Stimulated activated CD4-positive, alpha-beta T cell treated with anti-CD3 and anti-CD28 coated beads, Interleukin-1b, Interleukin-23, amount 100 ng/mL, for 48 hours (primary cell): ENCODE measurements at regions not wholly inside any gene's neighbourhood (a gene's known extent, or its start where the extent isn't known, plus 50 kb on each side); places are given as distances from the start of the nearest gene placed in this dataset.
A peak's percentile ranks its signal among the peaks of the same experiment; 100 is the strongest.
"Not testable (repeated sequence)": the region's sequence is repeated elsewhere in the genome, so short reads cannot be mapped to it uniquely, and the experiment has no call there.

Experiments used
- DNase-seq: peaks from one replicate; pipeline ENCODE4 v3.0.0-alpha.2; 2020

DNA sequence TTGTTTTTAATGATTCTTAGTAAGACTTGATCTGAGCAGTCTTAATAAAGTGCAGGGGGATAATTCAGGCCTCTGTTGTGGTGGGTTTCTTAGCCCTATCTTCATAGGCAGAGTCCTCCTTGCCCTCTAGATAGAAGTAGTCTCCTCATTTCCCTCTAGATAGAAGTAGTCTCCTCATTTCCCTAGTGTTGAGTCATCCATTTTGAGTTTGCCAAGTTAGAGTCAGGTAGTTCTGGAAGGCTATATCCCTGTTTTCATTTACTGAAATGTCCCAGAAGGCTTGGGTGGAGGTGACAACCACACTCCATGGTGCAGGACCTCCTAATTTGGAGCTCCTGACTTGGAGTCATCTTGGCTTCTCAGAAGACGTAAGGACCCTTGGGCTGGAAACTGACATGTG lies 384.6 kb downstream of the MLLT3 start:
- no peak for DNase-seq

- DNase-seq = no peak
Measured at GRCh38 chr9:20236676-20237075, 385.6 kb downstream of the MLLT3 start.

GRCh38 chr9:20235206-20235605 lies 387.1 kb downstream of the MLLT3 start:
- not testable (repeated sequence) for DNase-seq

DNA sequence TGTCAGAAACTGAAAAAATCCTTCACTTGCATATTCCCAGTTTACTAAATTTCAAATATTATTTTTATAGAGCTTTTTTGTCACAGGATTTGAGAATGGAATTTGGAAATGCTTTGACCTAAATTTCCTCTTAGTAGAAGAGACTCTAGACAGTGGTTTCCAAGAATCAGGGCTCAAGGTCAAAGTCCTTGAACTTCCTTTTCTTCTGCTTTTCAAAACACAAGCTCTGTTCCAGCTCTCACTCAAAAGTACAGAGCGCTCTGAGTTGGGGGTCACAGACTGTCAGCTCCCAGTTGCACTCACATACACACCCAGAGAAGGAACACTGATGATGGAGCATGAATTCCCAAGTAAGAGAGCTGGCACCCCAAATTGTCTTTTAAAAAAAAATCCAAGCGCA lies 394.2 kb downstream of the MLLT3 start:
- no peak for DNase-seq

DNA sequence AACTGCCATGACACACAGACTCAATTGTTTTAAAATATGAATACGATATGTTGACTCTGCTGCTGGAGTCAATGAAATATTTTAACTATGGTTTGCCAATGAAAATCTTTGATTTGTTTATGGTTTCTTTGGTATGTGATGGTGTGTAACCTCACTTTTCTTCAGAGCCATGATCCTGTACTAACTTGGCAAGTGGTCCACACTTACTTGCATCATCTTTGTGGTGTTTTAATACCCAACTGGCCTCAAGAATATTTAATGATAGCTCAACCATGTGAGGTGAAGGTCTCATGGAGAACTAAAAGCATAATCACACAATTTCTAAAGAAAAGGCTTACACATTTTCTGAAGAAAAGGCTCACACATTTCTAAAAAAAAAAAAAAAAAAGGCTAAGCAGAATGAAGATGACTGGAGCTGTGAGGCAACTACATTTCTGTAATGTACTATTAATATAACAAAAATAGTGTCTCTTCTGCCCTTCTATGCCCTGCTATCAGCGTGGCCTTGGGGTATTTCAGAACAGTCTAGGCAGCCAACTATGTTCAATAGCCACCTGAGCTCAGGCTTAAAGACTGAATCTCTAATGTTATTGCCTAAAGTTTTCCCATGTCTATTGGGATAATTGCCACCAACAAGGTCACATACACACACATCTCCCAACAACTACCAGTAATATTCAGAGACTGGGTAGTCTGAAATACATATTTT lies 395.0 kb downstream of the MLLT3 start:
- DNase-seq = no peak

- DNase-seq = no peak
Measured at GRCh38 chr9:20226345-20226744, 396.0 kb downstream of the MLLT3 start.

DNA sequence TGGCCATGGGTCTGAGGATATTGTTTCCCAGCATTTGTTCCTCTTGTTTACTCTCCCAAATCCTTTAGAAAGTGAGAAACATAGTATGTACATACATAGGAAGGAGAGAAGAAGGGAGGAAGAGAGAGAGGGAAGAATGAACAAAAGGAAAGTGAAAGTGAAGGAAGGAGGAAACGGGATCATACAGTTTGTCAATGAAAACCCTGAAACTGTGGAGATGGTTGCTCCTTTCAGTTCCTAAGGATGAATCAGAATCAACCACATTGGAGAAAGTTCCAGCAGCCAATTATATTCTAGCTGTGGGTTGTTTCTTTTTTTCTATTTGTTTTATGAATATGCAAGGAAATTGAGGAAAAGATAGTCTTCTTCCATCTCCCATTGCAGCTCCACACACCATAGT lies 396.5 kb downstream of the MLLT3 start:
- no peak for DNase-seq

DNA sequence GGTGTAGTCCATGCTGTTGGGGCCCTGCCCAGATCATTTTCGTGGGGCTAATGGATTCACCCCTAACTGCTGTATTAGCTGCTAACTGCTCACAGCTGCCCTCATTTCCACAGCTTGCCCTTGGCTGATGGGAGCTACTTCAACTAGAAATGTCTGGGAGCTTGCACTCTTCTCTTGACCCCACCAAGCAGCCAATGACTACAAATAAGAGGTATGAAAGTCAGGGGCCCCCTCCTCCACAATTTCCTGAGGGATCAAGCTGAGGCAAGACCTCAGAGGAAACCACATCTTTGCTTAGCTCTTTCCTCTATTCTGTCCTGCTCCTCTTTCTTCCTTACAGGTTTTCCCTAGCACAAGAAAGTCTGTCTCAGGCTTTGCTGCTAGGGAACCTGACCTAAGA lies 397.5 kb downstream of the MLLT3 start:
- no peak for DNase-seq

DNA sequence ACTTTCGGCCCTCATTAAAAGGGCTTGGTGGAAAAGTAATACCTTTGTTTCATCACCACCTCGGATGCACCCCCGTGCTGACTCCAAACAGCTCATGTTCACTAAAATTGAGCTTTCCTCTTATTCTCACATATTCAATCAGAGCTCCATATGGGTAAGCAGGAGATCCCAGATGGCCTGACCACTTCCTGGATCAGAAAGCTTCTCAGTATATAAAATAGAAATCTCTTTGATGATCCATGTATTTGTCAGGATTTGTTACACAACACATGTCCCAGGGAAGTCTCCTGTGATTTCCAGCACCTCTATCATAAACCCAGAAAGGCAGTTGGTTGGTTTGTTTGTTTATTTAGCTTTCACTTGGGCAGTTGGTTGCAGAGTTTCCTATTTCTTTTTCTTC lies 402.0 kb downstream of the MLLT3 start:
- no peak for DNase-seq

DNA sequence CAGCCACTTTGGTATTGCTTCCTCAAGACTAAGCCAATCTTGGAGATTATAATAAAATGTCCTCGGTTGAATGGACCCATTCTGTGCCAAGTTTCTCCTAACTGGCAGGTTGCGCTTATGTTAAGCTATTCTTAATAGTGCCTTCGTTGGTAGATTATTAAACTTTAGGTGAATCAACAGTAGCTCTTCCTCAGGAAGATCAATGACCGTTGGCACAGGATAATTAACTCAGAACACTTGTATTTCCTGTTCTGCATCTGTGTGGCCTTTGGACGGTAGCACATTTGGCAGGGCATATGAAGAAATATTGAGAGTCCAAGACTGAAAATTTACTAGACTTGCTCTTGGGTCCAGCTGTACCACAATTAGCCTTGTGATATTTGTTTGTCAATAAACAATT lies 402.9 kb downstream of the MLLT3 start:
- no peak for DNase-seq

GRCh38 chr9:20217596-20217995 lies 404.7 kb downstream of the MLLT3 start:
- no peak for DNase-seq

- no peak for DNase-seq
Measured at GRCh38 chr9:20216438-20216837, 405.9 kb downstream of the MLLT3 start.

GRCh38 chr9:20215552-20215951 lies 406.7 kb downstream of the MLLT3 start:
- DNase-seq = no peak

- no peak for DNase-seq
Measured at GRCh38 chr9:20212806-20213205, 409.5 kb downstream of the MLLT3 start.

DNA sequence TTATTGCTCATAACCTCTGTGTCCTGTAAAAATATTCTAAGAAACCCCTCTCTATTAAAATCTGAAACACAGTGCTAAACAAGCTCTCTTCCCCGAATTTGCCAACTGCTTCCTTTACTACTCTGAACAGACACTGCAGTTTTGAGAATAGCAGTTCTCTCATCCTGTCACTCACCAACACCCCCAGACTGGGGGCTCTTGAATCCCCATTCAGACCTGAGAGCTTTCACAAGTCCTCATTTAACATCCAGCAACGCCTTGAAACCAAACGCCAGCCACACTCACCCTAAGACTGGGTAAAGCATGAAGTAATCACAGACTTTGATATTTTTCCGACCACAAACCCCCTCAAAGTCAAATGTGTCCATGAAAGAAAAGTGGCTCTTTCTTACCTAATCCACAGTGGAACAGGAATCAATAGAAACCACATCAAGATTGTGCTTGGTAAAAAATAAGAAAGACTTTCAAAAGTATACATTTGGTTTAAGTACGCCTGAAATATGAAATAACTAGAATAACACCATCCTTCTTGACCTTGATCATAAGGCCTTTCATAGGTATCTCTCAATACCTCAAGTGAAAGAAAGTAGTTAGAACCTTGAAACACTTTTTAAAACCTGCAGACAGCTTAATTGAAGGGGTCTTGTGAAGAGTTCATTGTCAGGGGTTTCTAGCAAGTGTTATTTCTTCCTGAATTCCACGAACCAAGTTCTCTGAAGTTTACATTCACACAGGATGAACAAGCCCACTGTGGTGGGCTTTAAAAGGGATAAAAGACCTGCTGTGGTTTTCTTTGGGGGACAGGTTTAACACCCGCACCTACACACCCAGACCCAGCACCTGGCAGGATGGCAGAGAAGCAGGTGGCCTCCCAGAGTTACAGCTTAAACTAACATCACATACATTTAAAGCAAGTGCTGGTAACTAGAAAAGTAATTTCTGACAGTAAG lies 412.6 kb downstream of the MLLT3 start:
- DNase-seq = peak; percentile 77

GRCh38 chr9:20208961-20209371 lies 413.3 kb downstream of the MLLT3 start:
- peak; percentile 7 for DNase-seq

GRCh38 chr9:20208226-20208625 lies 414.1 kb downstream of the MLLT3 start:
- DNase-seq = no peak

GRCh38 chr9:20207176-20207575 lies 415.1 kb downstream of the MLLT3 start:
- no peak for DNase-seq

DNA sequence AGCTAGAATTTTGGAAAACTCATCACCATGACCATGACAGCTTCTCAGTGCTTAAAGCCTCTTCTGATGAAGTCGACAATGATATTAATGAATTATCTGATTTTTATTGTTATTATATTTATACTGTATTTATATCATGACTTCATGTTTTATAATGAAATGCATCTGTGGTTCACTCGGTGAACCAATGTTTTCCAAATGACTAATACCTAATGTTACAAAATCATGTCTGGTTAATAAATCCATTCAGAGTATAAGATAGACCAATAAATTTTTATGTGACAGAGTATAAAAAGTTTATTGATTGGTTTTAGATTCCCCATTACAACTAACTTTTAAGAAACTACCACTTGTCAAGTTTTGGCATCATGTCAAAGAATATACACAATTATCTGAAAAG lies 416.5 kb downstream of the MLLT3 start:
- no peak for DNase-seq

GRCh38 chr9:20200991-20201431 lies 412.2 kb upstream of the SLC24A2 start:
- no peak for DNase-seq

DNA sequence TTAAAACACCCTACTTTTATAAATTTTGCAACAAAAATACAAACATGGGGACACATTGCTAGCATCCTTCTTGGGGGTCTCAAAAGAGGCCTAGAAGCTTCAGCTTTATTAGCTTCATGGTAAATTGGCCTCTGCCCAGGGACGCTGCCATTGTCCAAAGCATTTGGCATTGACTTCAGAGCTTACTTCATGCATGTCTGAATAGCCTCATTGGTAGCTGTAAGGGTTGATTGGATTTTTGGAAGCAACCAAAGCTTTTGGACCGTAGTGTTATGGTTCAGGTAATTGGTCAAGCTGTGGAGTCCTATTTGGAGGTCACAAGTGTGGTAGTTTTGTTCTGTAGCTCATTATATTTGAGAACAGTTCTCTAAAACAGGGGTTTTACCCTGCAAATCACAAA lies 411.7 kb upstream of the SLC24A2 start:
- DNase-seq = no peak

DNA sequence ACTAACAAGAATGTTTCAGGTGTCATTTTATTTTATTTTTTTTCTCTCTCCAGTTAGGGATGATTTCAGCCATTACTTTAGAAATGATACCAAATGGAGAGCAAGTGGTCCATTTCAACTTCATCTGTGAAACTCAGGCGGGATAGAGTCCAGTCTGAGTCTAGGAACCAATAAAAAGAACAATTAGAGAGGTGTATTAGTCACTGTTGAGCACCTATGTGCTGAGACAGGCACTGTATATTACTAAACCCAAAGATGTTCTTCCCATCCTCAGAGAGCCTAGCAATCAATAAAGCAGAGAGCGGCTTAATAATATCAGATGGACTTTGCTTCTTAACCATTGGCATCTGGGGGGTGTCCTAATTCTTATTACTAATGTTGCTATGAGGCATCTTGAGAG lies 410.3 kb upstream of the SLC24A2 start:
- no peak for DNase-seq

DNA sequence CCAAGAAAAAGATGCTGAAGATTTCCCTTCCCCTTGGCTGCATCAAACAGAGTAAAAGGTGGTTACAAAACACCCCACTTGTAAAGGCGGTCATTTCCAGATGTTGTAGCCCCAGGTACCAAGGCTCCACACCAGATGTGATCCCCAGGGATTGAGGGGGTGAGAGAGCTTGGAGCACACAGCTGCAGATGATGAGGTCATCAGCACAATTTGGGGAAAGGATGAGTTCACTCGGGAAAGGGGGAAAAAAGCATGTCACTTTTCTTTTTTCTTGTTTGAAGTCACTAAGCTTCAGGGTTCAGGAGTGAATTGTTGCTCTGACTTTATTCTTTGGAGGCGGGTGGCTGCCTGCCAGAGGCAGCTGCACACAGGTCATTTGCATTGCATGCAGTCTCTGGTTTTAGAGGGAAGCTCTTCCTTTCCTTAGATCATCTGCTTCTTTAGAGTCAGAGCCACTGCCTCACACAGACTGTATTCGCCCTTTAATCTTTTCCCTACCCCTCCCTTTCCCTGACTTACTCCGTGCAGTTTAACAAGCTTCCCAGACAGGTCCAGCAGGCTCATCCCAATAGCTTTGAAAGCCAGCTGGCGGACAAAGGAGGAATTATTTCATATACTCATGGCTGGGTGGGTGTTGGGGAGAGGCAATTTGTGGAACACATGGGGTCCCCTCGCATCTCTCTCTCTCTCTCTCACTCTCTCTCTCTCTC lies 409.3 kb upstream of the SLC24A2 start:
- DNase-seq = no peak
